ENCODE measurements at regions not wholly inside any gene's neighbourhood (a gene's known extent, or its start where the extent isn't known, plus 50 kb on each side); places are given as distances from the start of the nearest gene placed in this dataset.
A peak's percentile ranks its signal among the peaks of the same experiment; 100 is the strongest.

DNA sequence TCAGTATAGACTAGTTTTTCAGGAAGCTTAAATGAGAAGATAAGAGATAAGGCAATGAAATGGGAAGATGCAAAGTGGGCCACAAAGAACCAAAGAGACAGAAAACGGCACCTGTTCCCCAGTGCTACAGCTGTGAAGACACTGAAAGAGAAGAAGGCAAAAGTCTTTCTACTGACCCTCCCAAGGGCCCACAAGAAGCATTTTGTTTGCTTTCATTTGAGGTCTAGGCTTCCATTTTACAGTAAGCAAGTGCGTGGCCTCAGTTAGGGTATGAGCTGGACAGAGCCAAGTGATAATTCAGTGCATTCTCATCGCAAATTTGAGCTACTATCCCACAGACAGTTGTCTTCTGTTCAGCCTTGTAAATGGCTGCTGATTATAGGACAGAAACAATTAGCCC lies 53.4 kb upstream of the STK17B start:
- DNase-seq: no peak

- DNase-seq: no peak
These were observed 53.8 kb upstream of the STK17B start for GRCh38 chr2:196225213-196225612.

GRCh38 chr2:196226058-196226706 lies 54.8 kb upstream of the STK17B start:
- no peak for DNase-seq

- no peak for DNase-seq
These were observed 55.3 kb upstream of the STK17B start for GRCh38 chr2:196226707-196227065.

DNA sequence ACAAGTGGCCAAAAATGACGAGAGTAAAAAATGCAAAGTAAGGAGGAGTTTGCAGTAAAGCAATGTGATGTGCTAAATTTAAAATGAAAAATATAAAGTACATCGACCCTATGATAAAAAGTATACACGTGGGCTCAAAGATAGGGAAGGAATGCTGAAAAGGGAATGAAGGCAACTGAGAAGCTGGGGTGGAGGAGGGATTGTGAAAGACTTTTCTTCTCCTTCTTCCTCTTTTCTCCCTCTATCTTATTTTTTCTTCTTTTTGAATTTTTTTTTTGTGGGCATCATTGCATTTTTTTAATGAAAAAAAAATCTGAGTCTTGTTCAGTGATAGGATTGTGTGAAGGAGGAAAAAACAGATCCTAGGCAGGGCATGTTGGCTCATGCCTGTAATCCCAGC lies 57.6 kb upstream of the STK17B start:
- no peak for DNase-seq

DNA sequence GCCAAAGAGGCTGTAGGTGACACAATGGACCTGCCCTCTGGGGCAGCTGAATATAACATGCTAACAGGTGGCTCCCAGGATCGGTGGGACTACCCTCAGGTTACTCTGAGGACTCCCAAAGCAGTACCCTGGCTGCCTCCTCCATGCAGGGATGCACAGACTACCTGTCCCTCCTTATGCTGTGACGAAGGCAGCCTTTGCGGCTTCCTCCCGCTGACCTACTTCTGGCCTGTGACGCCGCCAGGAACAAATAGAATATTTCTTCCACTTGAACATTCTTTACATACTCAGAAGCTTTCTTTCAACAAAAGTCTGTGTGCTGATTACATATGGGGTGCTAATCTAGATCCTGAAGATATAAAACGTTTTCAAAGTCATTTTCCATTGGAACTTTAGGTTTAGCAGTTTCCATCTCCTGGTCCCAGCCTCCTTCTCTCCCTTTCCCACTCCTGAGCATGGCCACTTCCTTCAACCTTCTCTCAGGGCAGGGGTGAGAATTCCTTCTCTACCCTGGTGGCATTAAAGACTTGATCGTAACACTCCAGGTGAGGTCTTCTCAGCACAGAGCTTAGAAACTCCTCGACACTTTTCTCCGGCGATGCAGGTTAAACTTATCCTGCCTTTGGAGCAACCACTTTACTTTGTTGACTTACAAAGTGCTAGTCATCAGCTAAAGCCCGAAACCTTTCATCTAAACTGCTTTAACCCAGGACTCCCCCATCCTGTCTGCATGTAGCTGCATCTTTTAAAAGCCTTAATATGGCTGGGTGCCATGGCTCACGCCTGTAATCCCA lies 58.9 kb upstream of the STK17B start:
- peak; percentile 51 for DNase-seq

DNA sequence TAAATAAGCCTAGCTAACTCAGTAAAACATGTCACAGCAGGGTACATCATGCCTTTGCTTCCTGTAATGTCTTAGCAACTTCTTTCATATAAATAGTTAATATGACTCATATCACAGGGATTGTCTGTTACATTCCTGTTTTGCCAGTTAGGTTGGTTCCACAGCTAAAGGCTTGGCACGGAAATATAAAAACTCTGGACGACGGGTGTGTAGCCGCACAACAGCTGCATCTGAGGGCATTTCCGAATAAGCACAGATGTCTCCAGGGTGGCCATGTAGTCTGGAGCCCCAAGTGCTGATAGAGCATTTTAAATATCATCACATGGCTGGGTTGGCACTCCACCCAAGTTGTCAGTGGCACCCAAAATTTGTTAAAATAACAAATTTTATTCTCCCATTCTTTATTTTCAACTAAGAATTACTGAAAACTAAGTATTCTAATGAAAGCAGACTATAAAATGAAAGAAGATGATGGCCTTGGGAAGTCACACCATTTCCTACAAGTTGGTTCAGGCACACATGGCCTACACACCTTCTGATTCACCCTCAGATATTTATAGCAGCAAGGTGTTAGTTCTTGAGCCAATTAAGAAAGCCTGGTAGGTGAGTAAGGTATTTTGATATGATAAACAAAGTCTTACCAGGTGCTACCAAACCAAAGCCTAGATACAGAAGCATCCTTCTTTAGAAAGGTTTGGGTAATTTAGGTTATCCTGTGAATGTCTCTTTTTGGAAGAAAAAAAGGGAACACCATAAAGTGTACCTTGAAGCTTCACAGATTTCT lies 61.8 kb upstream of the STK17B start:
- no peak for DNase-seq

DNA sequence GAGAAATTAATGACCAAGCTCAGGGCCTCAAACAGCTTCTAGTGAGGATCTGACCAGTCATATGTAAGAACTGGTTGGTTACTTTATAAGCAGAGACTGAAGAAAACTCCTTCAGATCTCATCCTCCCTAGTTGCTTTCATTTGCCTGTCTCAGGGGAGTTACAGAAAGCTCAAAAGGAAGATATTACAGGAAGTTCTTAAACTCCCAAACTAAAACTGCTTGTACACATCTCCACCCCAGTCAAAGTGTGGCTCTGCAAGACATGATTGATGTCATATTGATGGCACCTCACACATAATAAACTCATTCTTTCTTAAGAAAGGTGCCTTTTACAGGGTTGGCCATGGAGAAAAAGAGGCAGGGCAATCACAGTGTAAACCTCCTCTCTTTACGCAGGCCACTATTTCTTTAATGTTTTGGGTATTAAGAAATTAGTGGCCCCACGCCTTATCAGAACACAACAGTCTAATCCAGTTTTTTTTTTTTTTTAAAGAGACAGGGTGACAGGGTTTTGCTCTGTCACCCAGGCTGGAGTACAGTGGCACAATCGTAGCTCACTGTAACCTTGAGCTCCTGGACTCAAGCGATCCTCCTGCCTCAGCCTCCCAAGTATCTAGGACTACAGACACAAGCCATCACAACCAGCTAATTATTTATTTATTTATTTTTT lies 62.6 kb upstream of the STK17B start:
- DNase-seq: no peak

GRCh38 chr2:196234672-196235071 lies 63.3 kb upstream of the STK17B start:
- DNase-seq: peak; percentile 68

GRCh38 chr2:196238836-196239380 lies 67.5 kb upstream of the STK17B start:
- DNase-seq: no peak

GRCh38 chr2:196239622-196240587 lies 68.5 kb upstream of the STK17B start:
- peak; percentile 80 for DNase-seq

DNA sequence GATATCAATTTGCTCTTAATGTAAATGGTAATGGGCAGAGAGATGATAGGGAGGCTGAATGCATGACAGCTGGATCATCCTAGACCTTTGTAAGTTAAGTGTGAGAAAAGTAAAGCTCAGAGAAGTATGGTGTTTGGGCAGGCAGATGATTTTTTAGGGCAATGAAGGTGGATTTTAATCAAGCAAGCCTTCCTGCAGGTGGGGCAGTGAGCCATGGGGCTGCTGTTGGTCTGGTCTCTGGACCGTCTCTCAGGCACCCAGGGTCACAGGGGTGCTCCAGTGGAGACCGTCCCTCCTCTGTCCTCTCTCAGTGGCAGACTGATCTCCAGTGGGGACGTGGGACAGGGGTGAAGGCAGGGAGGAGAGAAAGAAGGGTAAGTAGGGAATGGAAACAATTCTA lies 69.8 kb upstream of the STK17B start:
- DNase-seq: no peak

- DNase-seq: no peak
These were observed 70.8 kb upstream of the STK17B start for GRCh38 chr2:196242131-196242620.

GRCh38 chr2:196244516-196244915 lies 73.1 kb upstream of the STK17B start:
- DNase-seq: no peak

GRCh38 chr2:196244966-196245365 lies 73.6 kb upstream of the STK17B start:
- no peak for DNase-seq

- DNase-seq: no peak
These were observed 74.2 kb upstream of the STK17B start for GRCh38 chr2:196245378-196246140.

DNA sequence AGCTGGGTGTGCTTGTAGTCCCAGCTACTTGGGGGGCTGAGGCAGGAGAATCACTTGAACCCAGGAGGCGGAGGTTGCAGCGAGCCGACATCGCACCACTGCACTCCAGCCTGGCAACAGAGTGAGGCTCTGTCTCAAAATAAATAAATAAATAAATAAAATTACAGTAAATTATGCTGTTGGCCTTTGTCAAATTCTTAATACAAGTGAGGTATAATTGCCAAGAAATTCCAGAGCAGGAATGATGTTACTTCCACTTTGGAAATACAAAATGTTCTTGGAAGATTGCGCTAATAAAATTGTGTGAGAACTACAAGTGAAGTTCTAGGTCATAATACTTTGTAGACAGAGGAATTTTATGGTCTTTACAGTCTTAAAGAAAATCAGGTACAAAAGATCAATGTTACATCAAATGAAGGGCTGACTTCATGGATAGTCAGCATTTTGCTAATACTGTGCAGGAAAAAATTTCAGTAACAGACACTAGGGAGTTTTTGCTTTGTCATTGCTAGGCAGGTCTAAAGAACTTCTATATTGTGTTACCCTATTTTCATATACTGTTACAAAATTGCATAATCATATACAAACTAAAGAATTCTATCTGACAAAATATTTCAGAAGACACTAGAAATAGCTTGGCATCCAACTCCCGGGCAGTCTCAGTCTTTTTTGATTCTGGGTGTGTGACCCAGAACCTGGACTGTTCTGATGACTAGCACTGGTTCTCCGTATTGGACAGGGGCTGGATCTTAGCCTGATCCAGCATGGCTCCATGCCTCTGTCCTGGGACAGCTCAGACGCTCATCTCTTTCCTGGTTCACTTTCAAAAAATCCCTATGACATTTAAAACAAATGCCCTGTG lies 76.0 kb upstream of the STK17B start:
- DNase-seq: no peak

- no peak for DNase-seq
These were observed 76.5 kb upstream of the STK17B start for GRCh38 chr2:196247976-196248280.

GRCh38 chr2:196248467-196249094 lies 77.2 kb upstream of the STK17B start:
- no peak for DNase-seq

- DNase-seq: no peak
These were observed 77.8 kb upstream of the STK17B start for GRCh38 chr2:196249171-196249570.

All from activated naive CD4-positive, alpha-beta T cell treated with Interleukin-2 at 50 U/mL for 16 hours (primary cell).